Endothelial cell of umbilical vein (primary cell): ENCODE measurements at regions not wholly inside any gene's neighbourhood (a gene's known extent, or its start where the extent isn't known, plus 50 kb on each side); places are given as distances from the start of the nearest gene placed in this dataset.

ENCODE experiments used
- BruUV-seq: library from RNA; stranded (reverse); fragments of 400-500 nt; replicated peaks from 2 replicates; lab custom pipeline; 2021; lab: Mats Ljungman, UMichigan
- CTCF ChIA-PET: fragments of 300-600, 350-600 bp; sonication (Branson Sonifier 250); formaldehyde crosslinking; loops from one replicate; lab custom pipeline; 2021; ENCODE audit warnings: antibody characterized with exemption, inconsistent platforms; lab: Charles Lee
- POLR2A ChIA-PET: fragments of 300-600, 350-600 bp; sonication (Branson Sonifier 250); formaldehyde crosslinking; loops from one replicate; lab custom pipeline; 2021; ENCODE audit warnings: antibody characterized with exemption, inconsistent platforms; lab: Charles Lee
- DNase-seq: peaks from one replicate; pipeline ENCODE4 v3.0.0-alpha.2; 2011; ENCODE audit warnings: low read depth, low spot score
- FAIRE-seq: peaks from 2 replicates; lab custom pipeline; 2011; peaks lifted over from hg19 to GRCh38; lab: Jason Lieb, UNC
- H2AFZ ChIP-seq: 2 replicates; pipeline ENCODE4 v1.6.0; 2012; ENCODE audit warnings: low read depth, low read length, control low read depth, inconsistent platforms
- H3K27ac ChIP-seq: 2 replicates; pipeline ENCODE4 v1.5.1; 2011; ENCODE audit warnings: low read depth, mild to moderate bottlenecking, control low read depth, low read length, moderate library complexity; ENCODE audit not compliant: insufficient read depth
- H3K27me3 ChIP-seq, 2 experiments: 2 replicates each; pipeline versions ENCODE4 v1.6.0 to v1.6.1; 2011; ENCODE audit warnings: low read length in 2 of 2, mixed read lengths in 1 of 2; ENCODE audit not compliant: control insufficient read depth in 2 of 2, insufficient read depth in 2 of 2
- H3K36me3 ChIP-seq, 2 experiments: 2 replicates in 1 of 2; 3 replicates in 1 of 2; pipeline ENCODE4 v1.5.1; 2011; ENCODE audit warnings: low read length in 2 of 2, mild to moderate bottlenecking in 1 of 2, moderate library complexity in 1 of 2; ENCODE audit not compliant: control insufficient read depth in 2 of 2, insufficient read depth in 2 of 2; ENCODE audit errors: extremely low read depth in 1 of 2
- H3K4me1 ChIP-seq: 3 replicates; pipeline ENCODE4 v1.5.1; 2011; ENCODE audit warnings: mild to moderate bottlenecking, low read length; ENCODE audit not compliant: control insufficient read depth, insufficient read depth; ENCODE audit errors: extremely low read depth
- H3K4me2 ChIP-seq: 2 replicates; pipeline ENCODE4 v1.6.1; 2011; ENCODE audit warnings: low read length, control low read depth, mixed read lengths; ENCODE audit not compliant: insufficient read depth
- H3K4me3 ChIP-seq, 3 experiments: fragments of 200-600 bp in 1 of 3; sonication (generic), shearing (Covaris generic) in 1 of 3; replicated peaks in 1 of 3; 2 replicates each; pipeline ENCODE4 v1.5.1; 2011 to 2016; ENCODE audit warnings: control low read depth in 3 of 3, low read length in 3 of 3, mild to moderate bottlenecking in 2 of 3, inconsistent platforms in 1 of 3, low read depth in 1 of 3, moderate library complexity in 1 of 3; ENCODE audit not compliant: insufficient read depth in 1 of 3
- H3K79me2 ChIP-seq: 2 replicates; pipeline ENCODE4 v1.6.0; 2012; ENCODE audit warnings: low read length, inconsistent platforms; ENCODE audit not compliant: control insufficient read depth, insufficient read depth
- H3K9ac ChIP-seq: replicated peaks from 2 replicates; pipeline ENCODE3; 2011; ENCODE audit warnings: low read length, control low read depth; ENCODE audit not compliant: insufficient read depth; ENCODE audit errors: extremely low read depth
- H3K9me1 ChIP-seq: replicated peaks from 3 replicates; pipeline ENCODE4 v1.6.0; 2011; ENCODE audit warnings: mild to moderate bottlenecking, low read length; ENCODE audit not compliant: control insufficient read depth, insufficient read depth; ENCODE audit errors: extremely low read depth
- H3K9me3 ChIP-seq: replicated peaks from 2 replicates; pipeline ENCODE4 v1.5.1; 2012; ENCODE audit warnings: low read length, inconsistent platforms; ENCODE audit not compliant: control insufficient read depth, insufficient read depth
- H4K20me1 ChIP-seq: replicated peaks from 2 replicates; pipeline ENCODE3; 2011; ENCODE audit warnings: mild to moderate bottlenecking, low read length; ENCODE audit not compliant: control insufficient read depth, insufficient read depth; ENCODE audit errors: extremely low read depth
- EZH2 ChIP-seq: IDR thresholded peaks from 2 replicates; pipeline ENCODE4 v1.6.1; 2012; ENCODE audit warnings: borderline replicate concordance, low read depth, mild to moderate bottlenecking, moderate library complexity, low read length, inconsistent platforms; ENCODE audit not compliant: severe bottlenecking
- FOS ChIP-seq: IDR thresholded peaks from 2 replicates; pipeline ENCODE4 v1.6.1; 2011; ENCODE audit warnings: mild to moderate bottlenecking, low read length, moderate library complexity, borderline replicate concordance; ENCODE audit not compliant: insufficient read depth
- GATA2 ChIP-seq: IDR thresholded peaks from 2 replicates; pipeline ENCODE4 v1.7.0; 2011; ENCODE audit warnings: low read depth, mild to moderate bottlenecking, moderate library complexity, mixed read lengths, low read length; ENCODE audit not compliant: insufficient read length, insufficient read depth
- JUN ChIP-seq: IDR thresholded peaks from 2 replicates; pipeline ENCODE4 v1.6.1; 2011; ENCODE audit warnings: borderline replicate concordance, low read depth; ENCODE audit not compliant: insufficient read length, insufficient read depth
- MYC ChIP-seq: IDR thresholded peaks from one replicate; pipeline ENCODE4 v1.6.1; 2011; ENCODE audit warnings: mild to moderate bottlenecking, low read depth, low read length
- POLR2A ChIP-seq: IDR thresholded peaks from 2 replicates; pipeline ENCODE4 v1.6.1; 2012; ENCODE audit warnings: low read depth, mild to moderate bottlenecking, control low read depth, low read length
- POLR2AphosphoS5 ChIP-seq: IDR thresholded peaks from 2 replicates; pipeline ENCODE4 v1.6.1; 2012; ENCODE audit warnings: low read depth, mild to moderate bottlenecking, control low read depth, low read length, moderate library complexity; ENCODE audit not compliant: insufficient read depth
- dilution Hi-C: fragments of 300-500 bp; cut with MboI; formaldehyde crosslinking; loops from one replicate; pipeline ENCODE4 v1.15.0; 2019; ENCODE audit warnings: low sequenced_read_pairs; ENCODE audit not compliant: extremely low pct_ligation_motif_present
- intact Hi-C: fragments of 100-400 bp; cut with micrococcal nuclease; formaldehyde crosslinking; loops from one replicate; pipeline ENCODE4 v1.10.0; 2022
- TF ChIP-seq, protein P1 (sequence below), 2 donors: IDR thresholded peaks; 1 replicate in 1 of 2; 2 replicates in 1 of 2; pipeline ENCODE4 v1.5.1; 2011; ENCODE audit warnings: low read length in 2 of 2, mild to moderate bottlenecking in 2 of 2, moderate library complexity in 2 of 2, control low read depth in 1 of 2, inconsistent platforms in 1 of 2, low read depth in 1 of 2; ENCODE audit not compliant: insufficient read depth in 1 of 2; ENCODE audit errors: extremely low read depth in 1 of 2
- TF ChIP-seq, protein P2 (sequence below): IDR thresholded peaks from 2 replicates; pipeline ENCODE4 v1.6.1; 2011; ENCODE audit not compliant: insufficient read depth, insufficient read length

DNA sequence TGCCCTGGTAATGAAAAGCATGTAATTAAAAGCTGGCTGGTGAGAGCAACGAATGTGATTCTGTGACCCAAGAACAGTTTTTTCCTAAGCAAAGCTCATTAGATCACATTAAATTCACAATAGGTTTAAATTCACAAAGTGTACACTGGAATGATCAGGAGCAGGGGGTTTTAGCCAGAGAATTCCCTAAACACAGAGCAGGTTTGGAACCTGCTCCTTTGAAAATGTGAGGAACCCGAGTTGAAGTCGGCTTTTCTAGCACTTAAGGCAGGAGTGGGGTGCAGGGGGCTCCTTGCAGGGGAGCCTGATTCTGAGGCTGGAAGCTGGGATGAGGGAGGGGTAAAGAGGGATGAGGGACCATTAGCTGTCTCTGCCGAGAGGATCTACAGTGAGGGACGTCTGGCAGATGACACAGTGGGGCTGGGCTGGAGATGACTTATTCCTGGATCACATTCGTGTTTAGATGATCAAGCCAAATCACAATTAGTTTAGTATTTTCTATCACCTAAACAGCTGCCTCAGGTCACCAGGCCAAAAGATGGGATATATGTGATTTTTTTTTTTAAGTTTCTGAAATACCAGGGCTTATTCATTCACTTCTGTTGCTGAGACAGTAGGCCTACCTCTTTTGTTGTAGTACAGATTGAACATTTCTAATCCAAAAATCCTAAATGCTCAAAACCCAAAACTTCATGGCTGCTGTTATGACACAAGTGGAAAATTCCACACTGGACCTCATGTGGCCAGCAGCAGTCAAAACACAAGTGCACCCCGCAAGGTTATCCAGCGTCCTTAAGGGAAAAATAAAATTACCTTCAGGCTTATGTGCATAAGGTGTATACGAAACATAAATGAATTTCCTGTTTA, 93.1 kb upstream of the HIVEP1 start:
- Histone ChIP-seq H2AFZ (no peak overlapping the region), H3K4me2 (no peak overlapping the region), H3K27ac (no peak overlapping the region), H3K9me1 (no peaks in the 10 kb centered on the region), H3K4me3 (no peak overlapping the region), H4K20me1 (no peaks in the 10 kb centered on the region), H3K27me3 (no peaks in the 10 kb centered on the region), H3K9me3 (no peaks in the 10 kb centered on the region), H3K4me1 (peaks cover 2% of the 10 kb centered on the region), H3K36me3 (no peaks in the 10 kb centered on the region), H3K9ac (no peak overlapping the region), H3K79me2 (no peaks in the 10 kb centered on the region)
- dilution Hi-C loops, result no loop called here
- CTCF ChIA-PET, result interaction anchor here (1.7 kb wide), 1 partner anchor 136 kb away, joined by 4 read pairs; no protein-coding TSS in a partner anchor
- BruUV-seq, result no TSS peak
- no peak for DNase-seq
- FAIRE-seq, result no peak
- POLR2A ChIA-PET, result no interaction called here
- TF ChIP-seq, protein P1, sequence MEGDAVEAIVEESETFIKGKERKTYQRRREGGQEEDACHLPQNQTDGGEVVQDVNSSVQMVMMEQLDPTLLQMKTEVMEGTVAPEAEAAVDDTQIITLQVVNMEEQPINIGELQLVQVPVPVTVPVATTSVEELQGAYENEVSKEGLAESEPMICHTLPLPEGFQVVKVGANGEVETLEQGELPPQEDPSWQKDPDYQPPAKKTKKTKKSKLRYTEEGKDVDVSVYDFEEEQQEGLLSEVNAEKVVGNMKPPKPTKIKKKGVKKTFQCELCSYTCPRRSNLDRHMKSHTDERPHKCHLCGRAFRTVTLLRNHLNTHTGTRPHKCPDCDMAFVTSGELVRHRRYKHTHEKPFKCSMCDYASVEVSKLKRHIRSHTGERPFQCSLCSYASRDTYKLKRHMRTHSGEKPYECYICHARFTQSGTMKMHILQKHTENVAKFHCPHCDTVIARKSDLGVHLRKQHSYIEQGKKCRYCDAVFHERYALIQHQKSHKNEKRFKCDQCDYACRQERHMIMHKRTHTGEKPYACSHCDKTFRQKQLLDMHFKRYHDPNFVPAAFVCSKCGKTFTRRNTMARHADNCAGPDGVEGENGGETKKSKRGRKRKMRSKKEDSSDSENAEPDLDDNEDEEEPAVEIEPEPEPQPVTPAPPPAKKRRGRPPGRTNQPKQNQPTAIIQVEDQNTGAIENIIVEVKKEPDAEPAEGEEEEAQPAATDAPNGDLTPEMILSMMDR (IDR thresholded peaks at IDR 0.05; ENCODE audit: extremely low read depth in 1 of 2, insufficient read depth in 1 of 2, low read depth in 1 of 2, low read length in 2 of 2), result no peak
- TF ChIP-seq POLR2A (no peak), GATA2 (no peak), EZH2 (no peak), JUN (no peak), FOS (no peak), POLR2AphosphoS5 (no peak), MYC (no peak)
- TF ChIP-seq, protein P2, sequence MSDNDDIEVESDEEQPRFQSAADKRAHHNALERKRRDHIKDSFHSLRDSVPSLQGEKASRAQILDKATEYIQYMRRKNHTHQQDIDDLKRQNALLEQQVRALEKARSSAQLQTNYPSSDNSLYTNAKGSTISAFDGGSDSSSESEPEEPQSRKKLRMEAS, result no peak
- intact Hi-C loops, result no loop called here
